Epithelial cell of prostate (primary cell): ENCODE measurements at regions not wholly inside any gene's neighbourhood (a gene's known extent, or its start where the extent isn't known, plus 50 kb on each side); places are given as distances from the start of the nearest gene placed in this dataset.

Experiments used
- DNase-seq: peaks from one replicate; pipeline ENCODE4 v3.0.0-alpha.2; 2011; ENCODE audit warnings: low read depth, low spot score
- H3K27ac ChIP-seq: fragments of 450-650 bp; 2 replicates; pipeline ENCODE4 v1.5.1; 2017; ENCODE audit warnings: mild to moderate bottlenecking

DNA sequence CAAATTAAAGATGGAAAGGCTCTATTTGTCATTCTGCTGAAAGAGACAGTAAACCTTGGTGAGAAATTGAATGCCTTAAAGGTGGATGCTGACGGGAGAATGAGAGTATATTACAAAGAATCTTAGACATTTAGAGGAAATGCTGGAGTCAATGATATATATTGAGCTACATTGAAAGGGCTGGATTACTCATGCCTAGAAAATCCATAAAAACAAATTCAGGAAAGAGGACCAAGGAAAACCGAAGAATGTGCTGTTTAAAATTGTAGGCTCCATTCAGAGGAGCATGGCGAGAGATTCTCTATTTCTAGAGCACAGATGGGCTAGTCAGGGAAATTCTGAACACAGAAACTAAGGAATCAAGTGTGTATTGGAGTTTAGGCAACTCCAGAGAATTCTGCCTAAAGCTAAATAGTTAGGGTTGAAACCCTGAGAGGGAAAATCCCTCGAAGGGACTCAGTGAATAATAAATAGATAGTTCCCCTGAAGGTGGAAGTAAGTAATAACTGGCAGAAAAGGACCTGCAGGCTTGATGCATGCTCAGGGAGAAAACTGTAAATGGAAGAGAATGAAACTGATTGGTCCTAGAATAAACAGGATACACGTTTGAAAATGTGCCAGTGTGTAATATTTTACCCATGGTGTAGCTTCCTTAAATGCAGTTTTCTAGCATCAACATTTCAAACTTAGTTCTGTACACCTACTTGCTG, 1532.4 kb upstream of the TENM3 start:
- no peak for DNase-seq
- H3K27ac ChIP-seq = no peak overlapping the region

DNA sequence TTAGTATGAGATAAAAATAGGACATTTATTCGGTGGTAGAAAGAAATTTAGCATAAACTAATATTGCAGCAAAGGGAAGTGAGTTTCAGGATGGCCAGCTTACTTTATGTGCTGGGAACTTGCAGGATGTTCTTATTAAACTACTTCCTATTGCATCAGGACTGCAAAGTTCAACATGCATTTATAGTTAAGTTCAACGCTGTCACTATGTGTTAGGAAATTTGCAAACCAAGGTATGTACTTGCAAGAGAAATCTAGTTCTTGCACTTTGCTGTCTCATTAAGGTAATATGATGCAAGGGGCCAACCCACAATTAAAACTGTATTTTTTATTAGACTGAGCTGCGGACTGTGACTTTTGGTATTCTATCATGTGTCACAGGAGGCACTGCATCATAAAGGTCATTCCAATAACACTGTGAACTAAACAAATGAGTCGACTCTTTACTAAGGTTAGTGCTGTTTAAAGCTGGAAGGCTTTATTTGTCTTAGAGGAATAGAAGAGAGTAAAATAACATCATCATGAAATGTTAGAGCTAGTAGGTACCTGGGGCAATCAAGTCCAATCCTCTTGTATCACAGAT, 1525.7 kb upstream of the TENM3 start:
- DNase-seq = no peak
- H3K27ac ChIP-seq = no peak overlapping the region

- no peak overlapping the region for H3K27ac ChIP-seq
- no peak for DNase-seq
Measured at GRCh38 chr4:180721356-180721755, 1521.8 kb upstream of the TENM3 start.

DNA sequence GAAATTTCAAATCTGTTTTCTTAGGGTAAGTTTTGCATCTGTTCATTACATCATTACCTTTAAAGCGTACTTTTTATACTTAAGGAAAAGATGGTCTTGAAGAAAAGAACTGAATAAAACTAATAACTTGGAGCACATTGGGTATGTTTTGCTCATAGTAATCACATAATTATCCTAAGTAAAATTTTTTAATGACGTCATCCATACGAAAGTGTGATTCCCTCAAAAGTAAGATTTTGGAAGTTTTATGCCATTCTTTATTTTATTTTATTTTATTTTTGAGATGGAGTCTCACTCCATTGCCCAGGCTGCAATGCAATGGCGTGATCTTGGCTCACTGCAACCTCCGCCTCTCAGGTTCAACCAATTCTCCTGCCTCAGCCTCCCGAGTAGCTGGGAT, 1516.6 kb upstream of the TENM3 start:
- no peak overlapping the region for H3K27ac ChIP-seq
- no peak for DNase-seq

DNA sequence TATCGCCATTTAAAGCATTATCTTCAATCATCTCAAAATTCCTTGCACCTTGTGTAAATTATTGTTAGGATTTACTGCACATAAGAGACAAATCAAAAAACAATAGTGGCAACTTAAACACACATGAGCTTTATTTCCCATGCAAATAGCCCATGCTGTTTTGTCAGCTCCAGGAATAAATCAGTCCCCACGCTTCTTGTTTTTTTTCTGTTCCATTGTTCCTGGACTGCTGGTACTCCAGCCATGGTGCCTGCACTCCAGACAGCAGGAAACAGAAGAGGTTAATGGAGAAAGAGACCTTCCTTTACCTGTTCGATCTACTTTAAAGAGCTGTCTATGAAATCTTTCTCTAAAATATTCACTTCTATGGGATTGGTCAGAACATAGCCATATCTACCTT, 1515.7 kb upstream of the TENM3 start:
- DNase-seq = no peak
- H3K27ac ChIP-seq = no peak overlapping the region

DNA sequence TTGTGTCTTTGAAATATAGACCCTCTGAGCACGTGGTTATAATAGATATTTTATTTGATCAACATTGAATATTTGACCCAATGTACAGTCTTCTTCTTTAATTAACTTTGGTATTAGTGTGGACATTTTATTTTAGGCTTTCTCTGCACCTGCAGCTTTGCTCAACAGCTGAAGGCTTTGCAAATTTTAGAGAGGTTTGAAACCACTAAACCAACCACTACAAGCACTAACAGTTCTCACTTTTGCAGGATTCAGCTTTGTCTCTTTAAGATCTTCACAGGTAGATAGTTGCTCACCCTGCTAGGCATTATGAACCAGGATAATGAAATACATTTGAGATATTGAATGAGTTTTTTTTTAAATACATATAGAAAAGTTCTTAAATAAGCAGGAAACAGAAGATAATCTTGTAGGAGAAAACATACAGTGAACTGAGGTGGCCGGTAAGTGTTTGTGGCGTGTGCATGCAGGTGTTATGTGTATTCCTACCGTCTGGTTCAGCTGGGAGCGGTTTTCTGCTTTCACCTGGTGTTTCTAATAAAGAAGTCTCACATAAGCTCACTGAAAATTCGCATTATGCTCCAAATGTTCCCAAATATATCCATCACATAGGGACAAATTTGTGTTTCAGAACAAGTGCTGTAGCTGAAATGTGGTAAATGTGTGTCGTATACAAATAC, 1508.3 kb upstream of the TENM3 start:
- no peak overlapping the region for H3K27ac ChIP-seq
- DNase-seq = no peak

- no peak for DNase-seq
- H3K27ac ChIP-seq = no peak overlapping the region
Measured at GRCh38 chr4:180741703-180742102, 1501.5 kb upstream of the TENM3 start.

- no peak for DNase-seq
- no peak overlapping the region for H3K27ac ChIP-seq
Measured at GRCh38 chr4:180745019-180745418, 1498.2 kb upstream of the TENM3 start.

GRCh38 chr4:180751009-180751408, 1492.2 kb upstream of the TENM3 start:
- H3K27ac ChIP-seq = no peak overlapping the region
- DNase-seq = peak; percentile 2

GRCh38 chr4:180757927-180758326, 1485.3 kb upstream of the TENM3 start:
- H3K27ac ChIP-seq = no peak overlapping the region
- DNase-seq = no peak

GRCh38 chr4:180766045-180766444, 1477.2 kb upstream of the TENM3 start:
- DNase-seq = no peak
- H3K27ac ChIP-seq = no peak overlapping the region

DNA sequence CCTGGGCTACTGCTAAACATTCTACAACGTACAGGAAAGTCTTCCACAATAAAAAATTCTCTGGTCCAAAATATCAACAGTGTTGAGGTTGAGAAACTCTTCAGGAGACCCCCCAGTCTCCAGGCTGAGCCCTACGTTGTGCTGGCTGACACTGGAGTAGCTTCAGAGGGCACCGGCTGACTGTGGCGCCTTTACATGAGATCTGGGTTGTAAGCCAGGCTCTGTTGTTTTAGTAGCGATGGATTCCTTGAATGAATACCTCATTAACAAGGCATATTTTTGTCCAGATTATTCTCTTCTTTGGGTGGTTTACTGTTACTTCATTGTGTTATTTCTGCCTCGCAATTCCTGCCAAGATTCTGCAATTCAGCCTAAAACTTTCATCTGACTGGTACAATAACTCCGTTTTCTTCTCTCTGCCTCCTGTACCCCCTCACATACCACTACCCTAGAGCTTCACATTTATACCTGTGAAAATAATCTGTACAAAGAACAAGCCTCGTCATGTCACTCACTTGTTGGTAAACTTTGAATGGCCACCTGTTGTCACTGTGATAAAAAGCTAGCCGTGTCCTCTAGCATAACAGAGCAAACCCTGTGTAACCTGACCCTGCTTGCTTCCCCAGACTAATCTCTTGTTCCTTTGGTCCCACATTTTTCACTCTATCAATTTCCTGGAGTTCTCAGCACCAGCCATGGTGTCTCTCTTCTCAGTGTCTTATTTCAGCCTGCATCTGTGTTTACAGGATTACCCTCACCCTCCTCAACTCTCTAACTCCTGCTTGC, 1476.1 kb upstream of the TENM3 start:
- H3K27ac ChIP-seq = no peak overlapping the region
- no peak for DNase-seq

- no peak for DNase-seq
- no peak overlapping the region for H3K27ac ChIP-seq
Measured at GRCh38 chr4:180768610-180769009, 1474.6 kb upstream of the TENM3 start.

GRCh38 chr4:180769791-180770190, 1473.4 kb upstream of the TENM3 start:
- no peak overlapping the region for H3K27ac ChIP-seq
- DNase-seq = no peak

DNA sequence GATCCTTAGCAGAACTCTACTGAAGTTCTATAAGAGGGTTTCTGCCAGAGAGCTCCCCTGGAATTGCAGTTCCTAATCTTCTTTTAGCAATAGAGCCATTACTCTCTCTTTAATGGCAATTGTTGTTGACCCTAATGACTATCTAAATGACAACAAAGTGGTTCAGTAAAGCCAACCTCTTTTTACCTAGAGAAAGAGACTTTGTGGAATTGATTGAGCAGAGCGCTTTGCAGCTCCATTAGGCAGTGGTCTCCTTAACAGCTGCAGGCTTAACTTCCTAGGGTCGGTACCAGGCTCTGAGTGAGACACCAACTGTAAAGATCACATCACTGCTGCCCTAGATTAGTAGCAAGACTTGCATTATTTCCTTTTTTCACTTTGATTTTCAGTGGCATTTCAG, 1472.9 kb upstream of the TENM3 start:
- no peak for DNase-seq
- no peak overlapping the region for H3K27ac ChIP-seq

DNA sequence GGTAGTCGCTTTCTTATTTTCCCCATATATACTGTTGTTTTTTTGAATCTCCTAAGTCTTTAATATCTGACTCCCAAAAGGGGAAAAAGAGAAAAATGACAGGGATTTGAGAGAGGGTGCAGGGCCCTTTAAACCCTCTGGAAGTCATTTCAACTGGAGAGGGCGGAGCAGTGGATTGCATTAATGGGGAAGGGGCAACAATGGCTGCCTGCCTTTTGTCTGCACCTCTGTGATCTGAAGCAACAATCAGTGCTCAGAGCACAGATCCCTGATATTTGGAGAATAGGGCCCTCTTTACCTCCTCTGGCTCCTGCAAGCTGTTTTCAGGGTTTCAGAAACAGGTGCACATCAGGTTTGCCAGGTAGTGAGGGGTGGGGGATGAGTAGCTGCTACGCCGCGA, 1458.3 kb upstream of the TENM3 start:
- no peak overlapping the region for H3K27ac ChIP-seq
- DNase-seq = no peak

DNA sequence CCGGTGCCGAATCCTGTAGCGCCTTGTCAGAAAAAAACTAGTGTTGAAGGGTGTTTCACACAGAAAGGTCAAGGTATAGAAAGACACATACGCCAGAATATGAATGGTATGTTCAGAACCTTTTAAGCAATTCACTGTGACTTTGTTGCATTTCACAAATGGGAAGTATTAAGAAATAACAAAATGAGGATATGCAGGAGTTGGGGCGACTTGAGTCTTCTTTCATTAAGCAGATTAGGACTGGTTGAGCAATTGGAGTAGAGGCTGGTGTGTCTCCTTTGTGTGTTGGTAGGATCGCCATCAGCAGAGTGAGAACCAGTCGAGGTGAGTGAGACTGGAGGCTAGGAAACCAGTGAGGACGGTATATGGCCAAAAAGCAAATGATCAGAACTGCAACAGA, 1454.5 kb upstream of the TENM3 start:
- no peak for DNase-seq
- no peak overlapping the region for H3K27ac ChIP-seq

GRCh38 chr4:180789929-180790328, 1453.3 kb upstream of the TENM3 start:
- DNase-seq = no peak
- H3K27ac ChIP-seq = no peak overlapping the region

- no peak overlapping the region for H3K27ac ChIP-seq
- no peak for DNase-seq
Measured at GRCh38 chr4:180790471-180790870, 1452.7 kb upstream of the TENM3 start.

DNA sequence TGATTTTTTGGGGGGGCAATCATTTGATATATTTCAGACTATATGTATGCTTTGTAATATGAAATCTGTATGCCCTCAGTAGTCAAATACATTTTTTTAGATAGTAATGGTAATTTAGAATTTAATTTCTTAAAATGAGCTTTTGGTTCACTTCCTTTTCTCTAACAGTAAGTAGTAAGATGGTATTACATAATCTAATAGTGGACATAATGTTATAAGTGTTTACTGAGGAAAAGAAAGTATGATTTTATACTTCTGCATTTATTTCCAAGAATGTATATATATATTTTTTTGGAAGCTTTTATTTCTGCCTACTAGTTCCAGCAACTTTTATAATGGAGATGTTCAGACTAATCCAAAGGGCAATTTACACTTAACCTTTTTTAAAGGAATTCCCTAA, 1450.7 kb upstream of the TENM3 start:
- DNase-seq = no peak
- no peak overlapping the region for H3K27ac ChIP-seq

GRCh38 chr4:180794333-180794732, 1448.9 kb upstream of the TENM3 start:
- DNase-seq = no peak

More at GRCh38 chr4:180794333-180794732, 1448.9 kb upstream of the TENM3 start:
- H3K27ac ChIP-seq = no peak overlapping the region
